ENCODE measurements at regions not wholly inside any gene's neighbourhood (a gene's known extent, or its start where the extent isn't known, plus 50 kb on each side); places are given as distances from the start of the nearest gene placed in this dataset.

DNA sequence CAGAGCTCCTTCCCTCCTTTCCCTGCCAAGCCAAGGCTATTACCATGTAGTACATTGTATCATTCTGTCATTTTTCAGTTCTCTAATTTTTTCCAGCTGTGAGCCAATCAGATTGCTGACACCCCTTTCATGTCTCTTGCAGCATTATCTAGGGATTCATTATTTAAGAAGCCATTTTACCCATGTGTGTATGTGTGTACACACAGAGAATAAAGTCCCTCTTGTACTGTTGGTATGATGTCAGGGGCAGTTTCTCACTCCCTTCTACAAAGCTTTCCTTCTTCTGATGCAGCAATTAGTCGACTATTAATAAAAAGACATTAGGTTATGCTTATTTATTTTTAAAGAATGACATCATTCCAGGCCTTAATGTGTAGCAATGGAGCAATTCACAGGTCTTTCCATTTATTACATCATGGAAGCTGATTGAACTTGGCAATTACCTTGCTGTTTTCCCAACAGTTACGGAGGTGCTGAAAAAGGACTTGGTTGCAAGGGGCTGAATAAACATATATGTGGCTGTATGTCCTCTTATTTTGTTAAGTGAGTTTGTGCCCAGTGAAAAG lies 159.4 kb upstream of the HS3ST3A1 start:
- TF ChIP-seq, protein P1, sequence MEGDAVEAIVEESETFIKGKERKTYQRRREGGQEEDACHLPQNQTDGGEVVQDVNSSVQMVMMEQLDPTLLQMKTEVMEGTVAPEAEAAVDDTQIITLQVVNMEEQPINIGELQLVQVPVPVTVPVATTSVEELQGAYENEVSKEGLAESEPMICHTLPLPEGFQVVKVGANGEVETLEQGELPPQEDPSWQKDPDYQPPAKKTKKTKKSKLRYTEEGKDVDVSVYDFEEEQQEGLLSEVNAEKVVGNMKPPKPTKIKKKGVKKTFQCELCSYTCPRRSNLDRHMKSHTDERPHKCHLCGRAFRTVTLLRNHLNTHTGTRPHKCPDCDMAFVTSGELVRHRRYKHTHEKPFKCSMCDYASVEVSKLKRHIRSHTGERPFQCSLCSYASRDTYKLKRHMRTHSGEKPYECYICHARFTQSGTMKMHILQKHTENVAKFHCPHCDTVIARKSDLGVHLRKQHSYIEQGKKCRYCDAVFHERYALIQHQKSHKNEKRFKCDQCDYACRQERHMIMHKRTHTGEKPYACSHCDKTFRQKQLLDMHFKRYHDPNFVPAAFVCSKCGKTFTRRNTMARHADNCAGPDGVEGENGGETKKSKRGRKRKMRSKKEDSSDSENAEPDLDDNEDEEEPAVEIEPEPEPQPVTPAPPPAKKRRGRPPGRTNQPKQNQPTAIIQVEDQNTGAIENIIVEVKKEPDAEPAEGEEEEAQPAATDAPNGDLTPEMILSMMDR (IDR thresholded peaks at IDR 0.05; ENCODE audit: low read depth, low read length, missing input control) = no peak
- TF ChIP-seq, protein P2, sequence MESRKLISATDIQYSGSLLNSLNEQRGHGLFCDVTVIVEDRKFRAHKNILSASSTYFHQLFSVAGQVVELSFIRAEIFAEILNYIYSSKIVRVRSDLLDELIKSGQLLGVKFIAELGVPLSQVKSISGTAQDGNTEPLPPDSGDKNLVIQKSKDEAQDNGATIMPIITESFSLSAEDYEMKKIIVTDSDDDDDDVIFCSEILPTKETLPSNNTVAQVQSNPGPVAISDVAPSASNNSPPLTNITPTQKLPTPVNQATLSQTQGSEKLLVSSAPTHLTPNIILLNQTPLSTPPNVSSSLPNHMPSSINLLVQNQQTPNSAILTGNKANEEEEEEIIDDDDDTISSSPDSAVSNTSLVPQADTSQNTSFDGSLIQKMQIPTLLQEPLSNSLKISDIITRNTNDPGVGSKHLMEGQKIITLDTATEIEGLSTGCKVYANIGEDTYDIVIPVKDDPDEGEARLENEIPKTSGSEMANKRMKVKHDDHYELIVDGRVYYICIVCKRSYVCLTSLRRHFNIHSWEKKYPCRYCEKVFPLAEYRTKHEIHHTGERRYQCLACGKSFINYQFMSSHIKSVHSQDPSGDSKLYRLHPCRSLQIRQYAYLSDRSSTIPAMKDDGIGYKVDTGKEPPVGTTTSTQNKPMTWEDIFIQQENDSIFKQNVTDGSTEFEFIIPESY (IDR thresholded peaks at IDR 0.05) = no peak
- no peak for TF ChIP-seq JUND (IDR thresholded peaks at IDR 0.05)
- no peak for TF ChIP-seq EGR1 (IDR thresholded peaks at IDR 0.05; ENCODE audit: low read depth in 2 of 2)
- no peak for TF ChIP-seq TAF1 (conservative IDR thresholded peaks at IDR 0.05)
